Activated naive CD4-positive, alpha-beta T cell treated with anti-CD3 and anti-CD28 coated beads, Interleukin-2, amount 50 U/mL, for 72 hours (primary cell): ENCODE measurements at regions not wholly inside any gene's neighbourhood (a gene's known extent, or its start where the extent isn't known, plus 50 kb on each side); places are given as distances from the start of the nearest gene placed in this dataset.
A peak's percentile ranks its signal among the peaks of the same experiment; 100 is the strongest.

Source experiments
- ATAC-seq, 2 donors: fragments of 150-1000 bp; cut with Tn5 transposase; 2 replicates each; pipeline ENCODE4 v1.10.0; 2021; ENCODE audit warnings: mild to moderate bottlenecking in 2 of 2, moderate library complexity in 2 of 2
- DNase-seq, 2 donors: peaks; one replicate each; pipeline ENCODE4 v3.0.0; 2021 to 2022; ENCODE audit warnings: low spot score in 2 of 2
- H3K27ac Mint-ChIP-seq, 2 donors: one replicate each; pipeline ENCODE4 v1.8.0; 2022; ENCODE audit warnings: mild to moderate bottlenecking in 2 of 2, mixed read lengths in 2 of 2
- H3K36me3 Mint-ChIP-seq, 2 donors: one replicate each; pipeline ENCODE4 v1.8.0; 2022; ENCODE audit warnings: mixed read lengths in 2 of 2
- H3K9me3 Mint-ChIP-seq, 2 donors: one replicate each; pipeline ENCODE4 v1.8.0; 2022; ENCODE audit warnings: mixed read lengths in 2 of 2

GRCh38 chrX:104330966-104331365 is 76.2 kb upstream of the ESX1 start:
- no peak for ATAC-seq
- Mint-ChIP-seq H3K36me3 (no peaks in the 10 kb centered on the region), H3K27ac (no peak overlapping the region)

GRCh38 chrX:104329731-104330130 is 75.0 kb upstream of the ESX1 start:
- Mint-ChIP-seq H3K36me3 (no peaks in the 10 kb centered on the region), H3K9me3 (no peaks in the 10 kb centered on the region), H3K27ac (no peak overlapping the region)
- DNase-seq (no peak), ATAC-seq (no peak)

More at GRCh38 chrX:104330966-104331365, 76.2 kb upstream of the ESX1 start:
- H3K9me3 Mint-ChIP-seq, result no peaks in the 10 kb centered on the region
- no peak for DNase-seq

- no peaks in the 10 kb centered on the region for H3K36me3 Mint-ChIP-seq
- DNase-seq (no peak), ATAC-seq (no peak)
- H3K27ac Mint-ChIP-seq, result no peak overlapping the region
- no peaks in the 10 kb centered on the region for H3K9me3 Mint-ChIP-seq
Measured at GRCh38 chrX:104325213-104325585, 70.5 kb upstream of the ESX1 start.

GRCh38 chrX:104324461-104325212 is 69.9 kb upstream of the ESX1 start:
- Mint-ChIP-seq H3K27ac (peak overlapping the region in 1 of 2 donors; percentile 40), H3K9me3 (no peaks in the 10 kb centered on the region), H3K36me3 (no peaks in the 10 kb centered on the region)
- DNase-seq (no peak), ATAC-seq (no peak)

- Mint-ChIP-seq H3K36me3 (no peaks in the 10 kb centered on the region), H3K9me3 (no peaks in the 10 kb centered on the region), H3K27ac (no peak overlapping the region)
- DNase-seq (no peak), ATAC-seq (no peak)
Measured at GRCh38 chrX:104319346-104319745, 64.6 kb upstream of the ESX1 start.

GRCh38 chrX:104318330-104319009 is 63.7 kb upstream of the ESX1 start:
- Mint-ChIP-seq H3K27ac (no peak overlapping the region), H3K36me3 (no peaks in the 10 kb centered on the region), H3K9me3 (no peaks in the 10 kb centered on the region)
- ATAC-seq (no peak), DNase-seq (no peak)

- Mint-ChIP-seq H3K9me3 (no peaks in the 10 kb centered on the region), H3K27ac (no peak overlapping the region), H3K36me3 (no peaks in the 10 kb centered on the region)
- no peak for ATAC-seq
- no peak for DNase-seq
Measured at GRCh38 chrX:104316739-104317138, 62.0 kb upstream of the ESX1 start.

- ATAC-seq (no peak), DNase-seq (no peak)
- no peaks in the 10 kb centered on the region for H3K36me3 Mint-ChIP-seq
- no peaks in the 10 kb centered on the region for H3K9me3 Mint-ChIP-seq
- H3K27ac Mint-ChIP-seq, result no peak overlapping the region
Measured at GRCh38 chrX:104315555-104315954, 60.8 kb upstream of the ESX1 start.

GRCh38 chrX:104310657-104311254 is 56.0 kb upstream of the ESX1 start:
- H3K36me3 Mint-ChIP-seq, result no peaks in the 10 kb centered on the region
- no peak overlapping the region for H3K27ac Mint-ChIP-seq
- DNase-seq (no peak), ATAC-seq (no peak)
- H3K9me3 Mint-ChIP-seq, result no peaks in the 10 kb centered on the region

- no peak for DNase-seq
- Mint-ChIP-seq H3K9me3 (no peaks in the 10 kb centered on the region), H3K27ac (no peak overlapping the region), H3K36me3 (no peaks in the 10 kb centered on the region)
- ATAC-seq, result no peak
Measured at GRCh38 chrX:104310090-104310489, 55.4 kb upstream of the ESX1 start.

- ATAC-seq, result no peak
Measured at GRCh38 chrX:104309169-104309568, 54.4 kb upstream of the ESX1 start.

GRCh38 chrX:104307341-104307740 is 52.6 kb upstream of the ESX1 start:
- Mint-ChIP-seq H3K36me3 (no peaks in the 10 kb centered on the region), H3K27ac (no peak overlapping the region), H3K9me3 (no peaks in the 10 kb centered on the region)
- no peak for DNase-seq
- ATAC-seq, result no peak

More at GRCh38 chrX:104309169-104309568, 54.4 kb upstream of the ESX1 start:
- H3K36me3 Mint-ChIP-seq, result no peaks in the 10 kb centered on the region
- no peak overlapping the region for H3K27ac Mint-ChIP-seq
- no peak for DNase-seq
- H3K9me3 Mint-ChIP-seq, result no peaks in the 10 kb centered on the region

GRCh38 chrX:104306180-104306579 is 51.4 kb upstream of the ESX1 start:
- Mint-ChIP-seq H3K36me3 (no peaks in the 10 kb centered on the region), H3K9me3 (no peaks in the 10 kb centered on the region), H3K27ac (no peak overlapping the region)
- ATAC-seq, result no peak
- DNase-seq, result no peak
